ENCODE measurements at regions not wholly inside any gene's neighbourhood (a gene's known extent, or its start where the extent isn't known, plus 50 kb on each side); places are given as distances from the start of the nearest gene placed in this dataset.

DNA sequence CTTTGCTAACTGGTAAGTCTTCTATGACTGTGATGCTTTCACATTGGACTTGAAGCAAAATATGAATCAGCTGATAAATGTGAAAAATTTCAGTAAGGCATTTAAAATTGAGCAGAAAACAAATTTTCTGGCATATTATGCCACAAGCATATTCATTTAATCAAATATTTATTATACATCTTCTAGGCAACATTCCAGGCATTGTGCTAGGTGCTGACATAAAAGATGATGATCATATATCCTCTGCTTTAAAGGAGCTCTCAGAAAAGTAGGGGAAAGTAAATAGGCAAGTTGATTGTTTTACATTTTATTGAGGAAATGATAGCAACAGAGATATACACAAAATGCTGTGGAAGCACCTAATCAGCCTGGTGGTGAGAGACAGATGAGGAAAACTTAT lies 248.9 kb downstream of the SLC16A7 start:
- TF ChIP-seq TAF1 (IDR thresholded peaks at IDR 0.05; ENCODE audit: low read depth, low read length) (no peak), POLR2A (IDR thresholded peaks at IDR 0.05; ENCODE audit: low read depth, low read length) (no peak), SPI1 (IDR thresholded peaks at IDR 0.05; ENCODE audit: low read depth, low read length) (no peak), PAX5 (IDR thresholded peaks at IDR 0.05; ENCODE audit: insufficient read depth, low read length, severe bottlenecking) (no peak), POLR2AphosphoS5 (IDR thresholded peaks at IDR 0.05; ENCODE audit: low read depth, low read length) (no peak)
